Suprapubic skin (tissue), 4 donors: ENCODE measurements at regions not wholly inside any gene's neighbourhood (a gene's known extent, or its start where the extent isn't known, plus 50 kb on each side); places are given as distances from the start of the nearest gene placed in this dataset.
"Not testable (repeated sequence)": the region's sequence is repeated elsewhere in the genome, so short reads cannot be mapped to it uniquely, and the experiment has no call there.

Experiments
- DNase-seq, 2 donors: peaks; one replicate each; pipeline ENCODE4 v3.0.0-alpha.2; 2019; ENCODE audit warnings: low spot score in 2 of 2
- H3K27ac ChIP-seq: fragments of 200-600 bp; sonication (generic); one replicate; pipeline ENCODE4 v1.5.1; 2019
- H3K27me3 ChIP-seq: fragments of 200-600 bp; sonication (generic); one replicate; pipeline ENCODE4 v1.5.1; 2019
- H3K36me3 ChIP-seq: fragments of 200-600 bp; sonication (generic); one replicate; pipeline ENCODE4 v1.5.1; 2019
- H3K4me1 ChIP-seq: fragments of 200-600 bp; sonication (generic); one replicate; pipeline ENCODE4 v1.5.1; 2019
- H3K4me3 ChIP-seq: fragments of 200-600 bp; sonication (generic); one replicate; pipeline ENCODE4 v1.5.1; 2019; ENCODE audit warnings: mild to moderate bottlenecking
- H3K9me3 ChIP-seq: fragments of 200-600 bp; sonication (generic); one replicate; pipeline ENCODE4 v1.5.1; 2019
- EP300 ChIP-seq: sonication (generic); formaldehyde crosslinking; IDR thresholded peaks from one replicate; pipeline ENCODE4 v1.6.1; 2017; ENCODE audit warnings: antibody characterized with exemption
- POLR2A ChIP-seq, 2 donors: fragments of 450-650 bp; IDR thresholded peaks; one replicate each; pipeline ENCODE4 v1.6.1; 2017; ENCODE audit warnings: antibody characterized with exemption in 2 of 2, mild to moderate bottlenecking in 2 of 2, moderate library complexity in 2 of 2
- POLR2AphosphoS5 ChIP-seq, 3 donors: sonication (generic); formaldehyde crosslinking; IDR thresholded peaks; one replicate each; pipeline ENCODE4 v1.6.1; 2017; ENCODE audit warnings: antibody characterized with exemption in 3 of 3
- WGBS: methylation state at CpG from one replicate; pipeline ENCODE4 v1.1.5; 2018; 5-methylcytosine and 5-hydroxymethylcytosine counted together
- TF ChIP-seq, protein P1 (sequence below), 2 donors: fragments of 200-600 bp in 1 of 2; fragments of 450-650 bp in 1 of 2; sonication (generic) in 1 of 2; IDR thresholded peaks; one replicate each; pipeline ENCODE4 v1.5.1; 2016 to 2019; ENCODE audit warnings: antibody characterized with exemption in 2 of 2, mild to moderate bottlenecking in 1 of 2, moderate library complexity in 1 of 2

DNA sequence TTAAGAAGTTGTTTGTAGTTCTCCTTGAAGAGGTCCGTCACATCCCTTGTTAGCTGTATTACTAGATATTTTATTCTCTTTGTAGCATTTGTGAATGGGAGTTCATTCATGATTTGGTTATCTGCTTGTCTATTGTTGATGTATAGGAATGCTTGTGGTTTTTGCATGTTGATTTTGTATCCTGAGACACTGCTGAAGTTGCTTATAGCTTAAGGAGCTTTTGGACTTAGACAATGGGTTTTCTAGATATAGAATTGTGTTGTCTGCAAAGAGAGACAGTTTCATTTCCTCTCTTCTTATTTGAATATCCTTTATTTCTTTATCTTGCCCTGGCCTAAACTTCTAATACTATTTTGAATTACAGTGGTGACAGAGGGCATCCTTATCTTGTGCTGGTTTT, 52.1 kb upstream of the GRID2 start:
- H3K9me3 ChIP-seq: peaks cover 6% of the 10 kb centered on the region
- H3K4me3 ChIP-seq: no peak overlapping the region
- H3K27me3 ChIP-seq: no peaks in the 10 kb centered on the region
- TF ChIP-seq, protein P1, sequence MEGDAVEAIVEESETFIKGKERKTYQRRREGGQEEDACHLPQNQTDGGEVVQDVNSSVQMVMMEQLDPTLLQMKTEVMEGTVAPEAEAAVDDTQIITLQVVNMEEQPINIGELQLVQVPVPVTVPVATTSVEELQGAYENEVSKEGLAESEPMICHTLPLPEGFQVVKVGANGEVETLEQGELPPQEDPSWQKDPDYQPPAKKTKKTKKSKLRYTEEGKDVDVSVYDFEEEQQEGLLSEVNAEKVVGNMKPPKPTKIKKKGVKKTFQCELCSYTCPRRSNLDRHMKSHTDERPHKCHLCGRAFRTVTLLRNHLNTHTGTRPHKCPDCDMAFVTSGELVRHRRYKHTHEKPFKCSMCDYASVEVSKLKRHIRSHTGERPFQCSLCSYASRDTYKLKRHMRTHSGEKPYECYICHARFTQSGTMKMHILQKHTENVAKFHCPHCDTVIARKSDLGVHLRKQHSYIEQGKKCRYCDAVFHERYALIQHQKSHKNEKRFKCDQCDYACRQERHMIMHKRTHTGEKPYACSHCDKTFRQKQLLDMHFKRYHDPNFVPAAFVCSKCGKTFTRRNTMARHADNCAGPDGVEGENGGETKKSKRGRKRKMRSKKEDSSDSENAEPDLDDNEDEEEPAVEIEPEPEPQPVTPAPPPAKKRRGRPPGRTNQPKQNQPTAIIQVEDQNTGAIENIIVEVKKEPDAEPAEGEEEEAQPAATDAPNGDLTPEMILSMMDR (IDR thresholded peaks at IDR 0.05): no peak
- no peak for TF ChIP-seq POLR2AphosphoS5 (IDR thresholded peaks at IDR 0.05)
- no peak for TF ChIP-seq POLR2A (IDR thresholded peaks at IDR 0.05)
- TF ChIP-seq EP300: no peak
- WGBS: 100% methylated on average over 1 of the region's 1 CpG
- H3K27ac ChIP-seq: no peak overlapping the region
- no peak for DNase-seq
- H3K36me3 ChIP-seq: no peaks in the 10 kb centered on the region
- no peaks in the 10 kb centered on the region for H3K4me1 ChIP-seq

DNA sequence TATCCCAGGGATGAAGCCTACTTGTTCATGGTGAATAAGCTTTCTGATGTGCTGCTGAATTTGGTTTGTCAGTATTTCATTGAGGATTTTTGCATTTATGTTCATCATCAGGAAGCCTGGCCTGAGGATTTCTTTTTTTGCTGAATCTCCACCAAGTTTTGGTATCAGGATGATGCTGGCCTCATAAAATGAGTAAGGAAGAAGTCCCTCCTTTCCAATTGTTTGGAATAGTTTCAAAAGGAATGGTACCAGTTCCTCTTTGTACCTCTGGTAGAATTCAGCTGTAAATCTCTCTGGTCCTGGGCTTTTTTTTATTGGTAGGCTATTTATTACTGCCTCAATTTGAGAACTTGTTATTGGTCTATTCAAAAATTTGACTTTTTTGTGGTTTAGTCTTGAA, 51.4 kb upstream of the GRID2 start:
- H3K9me3 ChIP-seq, H3K27me3 ChIP-seq, DNase-seq, H3K4me1 ChIP-seq, H3K36me3 ChIP-seq, H3K4me3 ChIP-seq, H3K27ac ChIP-seq: not testable (repeated sequence)

DNA sequence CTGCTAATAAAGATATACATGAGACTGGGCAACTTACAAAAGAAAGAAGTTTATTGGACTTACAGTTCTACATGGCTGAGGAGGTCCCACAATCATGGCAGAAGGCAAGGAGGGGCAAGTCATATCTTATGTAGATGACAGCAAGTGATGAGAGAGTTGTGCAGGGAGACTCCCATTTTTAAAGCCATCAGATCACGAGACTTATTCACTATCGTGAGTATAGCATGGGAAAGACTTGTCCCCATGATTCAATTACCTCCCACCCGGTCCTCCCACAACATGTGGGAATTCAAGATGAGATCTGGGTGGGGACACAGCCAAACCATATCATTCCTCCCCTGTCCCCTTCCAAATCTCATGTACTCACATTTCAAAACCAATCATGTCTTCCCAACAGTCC, 50.9 kb upstream of the GRID2 start:
- no peak for DNase-seq
- WGBS: 89% methylated on average over 3 of the region's 3 CpGs
- no peak for TF ChIP-seq POLR2AphosphoS5 (IDR thresholded peaks at IDR 0.05)
- no peak for TF ChIP-seq POLR2A (IDR thresholded peaks at IDR 0.05)
- TF ChIP-seq, protein P1 (IDR thresholded peaks at IDR 0.05): no peak
- TF ChIP-seq EP300: no peak
- H3K27me3 ChIP-seq: no peaks in the 10 kb centered on the region
- H3K27ac ChIP-seq: no peak overlapping the region
- peaks cover 6% of the 10 kb centered on the region for H3K9me3 ChIP-seq
- no peaks in the 10 kb centered on the region for H3K36me3 ChIP-seq
- no peak overlapping the region for H3K4me3 ChIP-seq
- no peaks in the 10 kb centered on the region for H3K4me1 ChIP-seq

DNA sequence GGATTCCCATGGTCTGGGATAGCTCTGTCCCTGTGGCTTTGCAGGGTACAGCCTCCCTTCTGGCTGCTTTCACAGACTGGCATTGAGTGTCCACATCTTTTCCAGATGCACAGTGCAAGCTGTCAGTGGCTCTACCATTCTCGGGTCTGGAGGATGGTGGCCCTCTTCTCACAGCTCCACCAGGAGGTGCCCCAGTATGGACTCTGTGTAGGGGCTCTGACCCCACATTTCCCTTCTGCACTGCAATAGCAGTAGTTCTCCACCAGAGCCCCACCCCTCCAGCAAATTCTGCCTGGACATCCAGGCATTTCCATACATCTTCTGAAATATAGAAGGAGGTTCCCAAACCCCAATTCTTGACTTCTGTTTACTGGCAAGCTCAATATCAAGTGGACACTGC, 50.2 kb upstream of the GRID2 start:
- no peak for DNase-seq
- H3K27ac ChIP-seq: no peak overlapping the region
- TF ChIP-seq POLR2AphosphoS5 (IDR thresholded peaks at IDR 0.05): no peak
- H3K27me3 ChIP-seq: no peaks in the 10 kb centered on the region
- peaks cover 6% of the 10 kb centered on the region for H3K9me3 ChIP-seq
- no peaks in the 10 kb centered on the region for H3K4me1 ChIP-seq
- no peak overlapping the region for H3K4me3 ChIP-seq
- WGBS: 88% methylated on average over 1 of the region's 1 CpG
- no peaks in the 10 kb centered on the region for H3K36me3 ChIP-seq
